Tibial nerve (tissue), 4 donors: ENCODE measurements at regions not wholly inside any gene's neighbourhood (a gene's known extent, or its start where the extent isn't known, plus 50 kb on each side); places are given as distances from the start of the nearest gene placed in this dataset.

Experiments used
- CTCF ChIP-seq, 5 experiments: fragments of 200-600 bp in 3 of 5; fragments of 450-650 bp in 2 of 5; sonication (generic) in 3 of 5; IDR thresholded peaks; one replicate each; pipeline ENCODE4 v1.5.1; 2016 to 2019; ENCODE audit warnings: antibody characterized with exemption in 5 of 5, mild to moderate bottlenecking in 3 of 5, moderate library complexity in 2 of 5
- EP300 ChIP-seq, 2 donors: sonication (generic); formaldehyde crosslinking; IDR thresholded peaks; one replicate each; pipeline ENCODE4 v1.6.1; 2017; ENCODE audit warnings: antibody characterized with exemption in 2 of 2, mild to moderate bottlenecking in 1 of 2
- POLR2A ChIP-seq, 2 donors: fragments of 450-650 bp; IDR thresholded peaks; one replicate each; pipeline ENCODE4 v1.6.1; 2017; ENCODE audit warnings: antibody characterized with exemption in 2 of 2, mild to moderate bottlenecking in 2 of 2, moderate library complexity in 2 of 2

DNA sequence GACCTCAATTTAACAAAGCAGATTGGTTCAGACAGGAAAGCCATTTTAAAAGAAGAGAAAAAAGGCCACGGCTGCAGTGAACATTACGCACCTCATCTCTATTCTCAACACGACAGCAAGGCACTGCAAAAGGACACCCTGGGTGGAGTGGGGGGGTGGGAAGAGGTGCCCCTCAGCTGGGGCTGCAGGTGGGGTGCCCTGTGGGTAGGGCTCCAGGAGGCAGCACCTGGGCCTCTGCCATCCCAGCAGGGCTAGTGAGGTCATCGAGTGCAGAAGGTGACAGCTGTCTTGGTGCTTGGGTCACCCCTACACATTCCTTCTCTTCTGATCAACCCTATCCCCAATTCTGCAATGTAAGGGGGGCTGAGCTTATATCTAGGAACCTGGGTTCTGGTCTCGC is 142.9 kb upstream of the PRMT8 start:
- no peak for TF ChIP-seq EP300 (IDR thresholded peaks at IDR 0.05)
- no peak for TF ChIP-seq CTCF (IDR thresholded peaks at IDR 0.05)
- TF ChIP-seq POLR2A (IDR thresholded peaks at IDR 0.05), result no peak
